SK-N-SH (cell line): ENCODE measurements at regions not wholly inside any gene's neighbourhood (a gene's known extent, or its start where the extent isn't known, plus 50 kb on each side); places are given as distances from the start of the nearest gene placed in this dataset.

Source experiments
- CTCF ChIA-PET: fragments of 300-600, 350-600 bp; formaldehyde crosslinking; extraction: SDS; loops from one replicate; lab custom pipeline; 2021; lab: Yijun Ruan, JAX
- POLR2A ChIA-PET: fragments of 350-600 bp; sonication (Branson Sonifier 250); formaldehyde crosslinking; extraction: SDS; loops from one replicate; lab custom pipeline; 2020; ENCODE audit warnings: antibody characterized with exemption, inconsistent platforms; lab: Yijun Ruan, JAX
- DNase-seq: peaks from one replicate; pipeline ENCODE4 v3.0.0; 2012
- H2AFZ ChIP-seq: fragments of 200-600 bp; sonication (generic); 2 replicates; pipeline ENCODE4 v1.8.1; 2016; ENCODE audit warnings: antibody characterized with exemption, mild to moderate bottlenecking, low read depth
- H3F3A ChIP-seq: fragments of 200-600 bp; sonication (generic); replicated peaks from 2 replicates; pipeline ENCODE3; 2016; ENCODE audit warnings: antibody characterized with exemption, mild to moderate bottlenecking; ENCODE audit not compliant: insufficient read depth
- H3K27ac ChIP-seq, 2 experiments: fragments of 200-500 bp in 1 of 2; fragments of 200-600 bp in 1 of 2; sonication (Bioruptor generic) in 1 of 2; sonication (generic), shearing (Covaris generic) in 1 of 2; 2 replicates each; pipeline versions ENCODE4 v1.5.1 to v1.6.1; 2014 to 2016; ENCODE audit warnings: low read depth in 2 of 2, inconsistent platforms in 1 of 2, low read length in 1 of 2, mild to moderate bottlenecking in 1 of 2, mixed read lengths in 1 of 2
- H3K27me3 ChIP-seq: fragments of 200-600 bp; sonication (generic), shearing (Covaris generic); 2 replicates; pipeline ENCODE4 v1.6.1; 2016; ENCODE audit warnings: mixed run types; ENCODE audit not compliant: insufficient read depth
- H3K36me3 ChIP-seq, 2 experiments: fragments of 200-500 bp in 1 of 2; fragments of 200-600 bp in 1 of 2; sonication (Bioruptor generic) in 1 of 2; sonication (generic) in 1 of 2; replicated peaks in 1 of 2; 2 replicates each; pipeline versions ENCODE3 to v1.5.1; 2014 to 2016; ENCODE audit warnings: low read length in 1 of 2, mild to moderate bottlenecking in 1 of 2; ENCODE audit not compliant: insufficient read depth in 2 of 2, control insufficient read depth in 1 of 2
- H3K4me1 ChIP-seq, 2 experiments: fragments of 200-500 bp in 1 of 2; fragments of 200-600 bp in 1 of 2; sonication (Bioruptor generic) in 1 of 2; sonication (generic), shearing (Covaris generic) in 1 of 2; 2 replicates each; pipeline versions ENCODE4 v1.5.1 to v1.6.1; 2014 to 2016; ENCODE audit warnings: low read depth in 1 of 2, low read length in 1 of 2, mixed run types in 1 of 2; ENCODE audit not compliant: insufficient read depth in 2 of 2, control insufficient read depth in 1 of 2
- H3K4me2 ChIP-seq: fragments of 200-600 bp; sonication (generic), shearing (Covaris generic); 2 replicates; pipeline ENCODE4 v1.6.1; 2017; ENCODE audit warnings: mixed run types
- H3K4me3 ChIP-seq, 2 experiments: fragments of 200-500 bp in 1 of 2; fragments of 200-600 bp in 1 of 2; sonication (Bioruptor generic) in 1 of 2; sonication (generic), shearing (Covaris generic) in 1 of 2; 2 replicates each; pipeline versions ENCODE4 v1.5.1 to v1.8.1; 2014 to 2016; ENCODE audit warnings: low read depth in 2 of 2, inconsistent platforms in 1 of 2, low read length in 1 of 2, mild to moderate bottlenecking in 1 of 2, mixed read lengths in 1 of 2, moderate library complexity in 1 of 2
- H3K79me2 ChIP-seq: fragments of 200-600 bp; sonication (generic); 2 replicates; pipeline ENCODE4 v1.8.1; 2017; ENCODE audit warnings: mild to moderate bottlenecking; ENCODE audit not compliant: insufficient read depth
- H3K9ac ChIP-seq: fragments of 200-600 bp; sonication (generic); 2 replicates; pipeline ENCODE4 v1.6.1; 2017; ENCODE audit warnings: mixed run types
- H3K9me2 ChIP-seq: fragments of 200-600 bp; sonication (generic); 2 replicates; pipeline ENCODE4 v1.6.1; 2017; ENCODE audit warnings: mixed run types
- H3K9me3 ChIP-seq: fragments of 200-600 bp; sonication (generic); 2 replicates; pipeline ENCODE4 v1.6.1; 2017; ENCODE audit warnings: mixed run types, mild to moderate bottlenecking, moderate library complexity
- H4K20me1 ChIP-seq: fragments of 200-600 bp; sonication (generic); 2 replicates; pipeline ENCODE4 v1.6.1; 2017; ENCODE audit warnings: mild to moderate bottlenecking, mixed run types; ENCODE audit not compliant: insufficient read depth
- CHD2 ChIP-seq: fragments of 150-350 bp; IDR thresholded peaks from 2 replicates; pipeline ENCODE4 v1.6.1; 2018; ENCODE audit warnings: low read length; ENCODE audit not compliant: partially characterized antibody
- ELF1 ChIP-seq: IDR thresholded peaks from 2 replicates; pipeline ENCODE4 v1.4.0; 2012
- EZH2phosphoT487 ChIP-seq: fragments of 200-600 bp; sonication (generic); IDR thresholded peaks from 2 replicates; pipeline ENCODE4 v1.6.1; 2017; ENCODE audit warnings: low read depth, mixed run types, mild to moderate bottlenecking, antibody characterized with exemption, moderate library complexity, borderline replicate concordance
- FOSL2 ChIP-seq: IDR thresholded peaks from 2 replicates; pipeline ENCODE4 v1.4.0; 2012; ENCODE audit warnings: low read depth, mild to moderate bottlenecking, moderate library complexity, borderline replicate concordance
- FOXM1 ChIP-seq: IDR thresholded peaks from 2 replicates; pipeline ENCODE4 v1.4.0; 2012; ENCODE audit warnings: low read depth, mild to moderate bottlenecking
- GATA2 ChIP-seq: sonication (generic); formaldehyde crosslinking; IDR thresholded peaks from 2 replicates; pipeline ENCODE4 v1.5.0; 2020; ENCODE audit warnings: mild to moderate bottlenecking, missing genetic modification reagents
- JUND ChIP-seq: IDR thresholded peaks from 2 replicates; pipeline ENCODE4 v1.4.0; 2012
- MEF2A ChIP-seq: IDR thresholded peaks from 2 replicates; pipeline ENCODE4 v1.4.0; 2012; ENCODE audit warnings: low read depth, borderline replicate concordance
- NFIC ChIP-seq: IDR thresholded peaks from 2 replicates; pipeline ENCODE4 v1.4.0; 2012; ENCODE audit warnings: borderline replicate concordance
- RAD21 ChIP-seq: IDR thresholded peaks from 2 replicates; pipeline ENCODE4 v1.6.1; 2012; ENCODE audit warnings: mild to moderate bottlenecking, low read length
- RCOR1 ChIP-seq: fragments of 150-350 bp; IDR thresholded peaks from 2 replicates; pipeline ENCODE4 v1.6.1; 2017; ENCODE audit warnings: antibody characterized with exemption, low read length
- REST ChIP-seq: IDR thresholded peaks from 2 replicates; pipeline ENCODE4 v1.6.1; 2012; ENCODE audit warnings: mild to moderate bottlenecking, low read depth, low read length, moderate library complexity
- RFX5 ChIP-seq: IDR thresholded peaks from 2 replicates; pipeline ENCODE4 v1.6.1; 2012; ENCODE audit warnings: mild to moderate bottlenecking, improper control_type of control experiment, low read length
- SIN3A ChIP-seq: IDR thresholded peaks from 2 replicates; pipeline ENCODE4 v1.6.1; 2012; ENCODE audit warnings: low read depth, mild to moderate bottlenecking, low read length, moderate library complexity, borderline replicate concordance
- TAF1 ChIP-seq: IDR thresholded peaks from 2 replicates; pipeline ENCODE4 v1.6.1; 2012; ENCODE audit warnings: low read depth, mild to moderate bottlenecking, low read length, moderate library complexity, borderline replicate concordance
- USF1 ChIP-seq: IDR thresholded peaks from 2 replicates; pipeline ENCODE4 v1.4.0; 2012; ENCODE audit warnings: low read depth, borderline replicate concordance
- YY1 ChIP-seq: IDR thresholded peaks from 2 replicates; pipeline ENCODE4 v1.4.0; 2012; ENCODE audit warnings: low read depth, mild to moderate bottlenecking
- WGBS: methylation state at CpG from one replicate; pipeline ENCODE4 v1.1.6; 2017; ENCODE audit warnings: low lambda C conversion rate; 5-methylcytosine and 5-hydroxymethylcytosine counted together
- TF ChIP-seq, protein P1 (sequence below): fragments of 150-350 bp; IDR thresholded peaks from 2 replicates; pipeline ENCODE4 v1.6.1; 2016; ENCODE audit warnings: mild to moderate bottlenecking, low read depth, low read length
- TF ChIP-seq, protein P2 (sequence below): IDR thresholded peaks from 2 replicates; pipeline ENCODE4; 2012

DNA sequence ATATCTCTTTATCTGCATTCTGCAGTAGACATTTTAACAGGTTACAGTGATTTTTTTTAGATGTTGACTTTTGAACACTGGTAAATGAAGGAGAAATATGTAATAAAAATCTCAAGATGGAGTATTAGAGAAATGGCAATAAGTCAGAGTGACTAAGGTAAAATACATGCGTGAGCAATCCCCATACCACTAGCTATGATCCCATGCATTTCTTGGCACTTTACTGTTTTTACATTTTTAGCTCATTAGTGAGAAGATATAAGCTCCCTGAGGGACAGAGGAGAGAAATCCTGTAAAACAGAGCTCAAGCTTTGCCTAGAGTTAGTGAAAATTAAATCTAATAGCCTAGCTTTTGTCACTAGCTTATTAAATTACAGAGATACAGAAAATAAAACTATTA is 181.9 kb upstream of the TRPM3 start:
- Histone ChIP-seq H4K20me1 (no peaks in the 10 kb centered on the region), H3K79me2 (no peaks in the 10 kb centered on the region), H3K36me3 (no peaks in the 10 kb centered on the region), H2AFZ (no peak overlapping the region), H3K4me2 (no peak overlapping the region), H3K4me3 (no peak overlapping the region), H3K27ac (no peak overlapping the region), H3K4me1 (no peaks in the 10 kb centered on the region), H3K27me3 (peaks cover 5% of the 10 kb centered on the region; the same call in 1 of the 2 replicates), H3K9me2 (no peaks in the 10 kb centered on the region), H3F3A (no peaks in the 10 kb centered on the region), H3K9me3 (no peaks in the 10 kb centered on the region), H3K9ac (no peak overlapping the region)
- 20% methylated on average over 1 of the region's 1 CpG for WGBS
- ChIA-PET CTCF (interaction anchor here (0.9 to 1.0 kb wide), 2 partner anchors 19 to 20 kb away, joined by 3 read pairs; no protein-coding TSS in a partner anchor), POLR2A (no interaction called here)
- TF ChIP-seq SIN3A (no peak), CHD2 (no peak), USF1 (no peak), REST (no peak), RAD21 (no peak), RFX5 (no peak), JUND (no peak), ELF1 (no peak), EZH2phosphoT487 (no peak), NFIC (no peak), YY1 (no peak), TAF1 (no peak), MEF2A (no peak), FOSL2 (no peak), RCOR1 (no peak), GATA2 (CRISPR knock-in tag) (no peak), FOXM1 (no peak)
- TF ChIP-seq, protein P1, sequence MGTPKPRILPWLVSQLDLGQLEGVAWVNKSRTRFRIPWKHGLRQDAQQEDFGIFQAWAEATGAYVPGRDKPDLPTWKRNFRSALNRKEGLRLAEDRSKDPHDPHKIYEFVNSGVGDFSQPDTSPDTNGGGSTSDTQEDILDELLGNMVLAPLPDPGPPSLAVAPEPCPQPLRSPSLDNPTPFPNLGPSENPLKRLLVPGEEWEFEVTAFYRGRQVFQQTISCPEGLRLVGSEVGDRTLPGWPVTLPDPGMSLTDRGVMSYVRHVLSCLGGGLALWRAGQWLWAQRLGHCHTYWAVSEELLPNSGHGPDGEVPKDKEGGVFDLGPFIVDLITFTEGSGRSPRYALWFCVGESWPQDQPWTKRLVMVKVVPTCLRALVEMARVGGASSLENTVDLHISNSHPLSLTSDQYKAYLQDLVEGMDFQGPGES: no peak
- TF ChIP-seq, protein P2, sequence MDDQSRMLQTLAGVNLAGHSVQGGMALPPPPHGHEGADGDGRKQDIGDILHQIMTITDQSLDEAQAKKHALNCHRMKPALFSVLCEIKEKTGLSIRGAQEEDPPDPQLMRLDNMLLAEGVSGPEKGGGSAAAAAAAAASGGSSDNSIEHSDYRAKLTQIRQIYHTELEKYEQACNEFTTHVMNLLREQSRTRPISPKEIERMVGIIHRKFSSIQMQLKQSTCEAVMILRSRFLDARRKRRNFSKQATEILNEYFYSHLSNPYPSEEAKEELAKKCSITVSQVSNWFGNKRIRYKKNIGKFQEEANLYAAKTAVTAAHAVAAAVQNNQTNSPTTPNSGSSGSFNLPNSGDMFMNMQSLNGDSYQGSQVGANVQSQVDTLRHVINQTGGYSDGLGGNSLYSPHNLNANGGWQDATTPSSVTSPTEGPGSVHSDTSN: no peak
- no peak for DNase-seq
